ENCODE measurements at regions not wholly inside any gene's neighbourhood (a gene's known extent, or its start where the extent isn't known, plus 50 kb on each side); places are given as distances from the start of the nearest gene placed in this dataset.

DNA sequence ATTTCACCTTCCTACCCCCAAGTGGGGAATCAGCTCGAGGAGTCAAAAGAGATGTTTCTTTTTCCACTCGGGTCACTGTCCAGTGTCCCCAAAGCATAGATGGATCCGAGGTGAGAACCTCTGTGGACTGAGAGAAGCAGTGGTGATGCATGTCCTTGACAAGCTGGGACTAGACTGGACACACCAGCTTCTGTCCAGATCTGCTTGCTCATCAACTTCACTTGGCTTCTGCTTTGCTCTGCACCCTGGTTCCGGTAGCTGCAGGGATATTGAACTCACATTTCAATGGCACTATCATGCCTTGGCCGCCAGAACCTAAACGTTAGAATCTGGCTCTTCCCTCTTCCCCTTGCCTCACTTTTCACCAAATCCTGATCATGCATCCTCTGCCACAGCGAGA, 50.3 kb upstream of the CXCL12 start:
- H3K9me2 ChIP-seq (replicated peaks; ENCODE audit: insufficient read depth, low read length) = no peaks in the 10 kb centered on the region
- H3K9me3 ChIP-seq (ENCODE audit: insufficient read depth, low read length) = no peaks in the 10 kb centered on the region
- no peaks in the 10 kb centered on the region for H3F3A ChIP-seq (ENCODE audit: insufficient read depth)
- H3K9ac ChIP-seq (ENCODE audit: low read length) = no peak overlapping the region
- no peaks in the 10 kb centered on the region for H4K20me1 ChIP-seq (ENCODE audit: low read depth, low read length)
- no peaks in the 10 kb centered on the region for H3K36me3 ChIP-seq (ENCODE audit: low read length)
- H3K27me3 ChIP-seq (ENCODE audit: low read length) = no peaks in the 10 kb centered on the region
- TF ChIP-seq EZH2phosphoT487 (conservative IDR thresholded peaks at IDR 0.05; ENCODE audit: low read length) = no peak
- TF ChIP-seq, protein P1, sequence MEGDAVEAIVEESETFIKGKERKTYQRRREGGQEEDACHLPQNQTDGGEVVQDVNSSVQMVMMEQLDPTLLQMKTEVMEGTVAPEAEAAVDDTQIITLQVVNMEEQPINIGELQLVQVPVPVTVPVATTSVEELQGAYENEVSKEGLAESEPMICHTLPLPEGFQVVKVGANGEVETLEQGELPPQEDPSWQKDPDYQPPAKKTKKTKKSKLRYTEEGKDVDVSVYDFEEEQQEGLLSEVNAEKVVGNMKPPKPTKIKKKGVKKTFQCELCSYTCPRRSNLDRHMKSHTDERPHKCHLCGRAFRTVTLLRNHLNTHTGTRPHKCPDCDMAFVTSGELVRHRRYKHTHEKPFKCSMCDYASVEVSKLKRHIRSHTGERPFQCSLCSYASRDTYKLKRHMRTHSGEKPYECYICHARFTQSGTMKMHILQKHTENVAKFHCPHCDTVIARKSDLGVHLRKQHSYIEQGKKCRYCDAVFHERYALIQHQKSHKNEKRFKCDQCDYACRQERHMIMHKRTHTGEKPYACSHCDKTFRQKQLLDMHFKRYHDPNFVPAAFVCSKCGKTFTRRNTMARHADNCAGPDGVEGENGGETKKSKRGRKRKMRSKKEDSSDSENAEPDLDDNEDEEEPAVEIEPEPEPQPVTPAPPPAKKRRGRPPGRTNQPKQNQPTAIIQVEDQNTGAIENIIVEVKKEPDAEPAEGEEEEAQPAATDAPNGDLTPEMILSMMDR (IDR thresholded peaks at IDR 0.05; ENCODE audit: insufficient read depth, low read length, poor library complexity, severe bottlenecking) = no peak
- H2AFZ ChIP-seq (ENCODE audit: low read depth, low read length, severe bottlenecking) = no peak overlapping the region
- H3K27ac ChIP-seq (ENCODE audit: low read depth, low read length) = no peak overlapping the region
- no peak overlapping the region for H3K4me2 ChIP-seq (ENCODE audit: low read depth, low read length, poor library complexity, severe bottlenecking)
- no peaks in the 10 kb centered on the region for H3K79me2 ChIP-seq (ENCODE audit: insufficient read depth, low read length)
- no peak overlapping the region for H3K4me3 ChIP-seq (ENCODE audit: insufficient read depth, low read length, poor library complexity, severe bottlenecking)

DNA sequence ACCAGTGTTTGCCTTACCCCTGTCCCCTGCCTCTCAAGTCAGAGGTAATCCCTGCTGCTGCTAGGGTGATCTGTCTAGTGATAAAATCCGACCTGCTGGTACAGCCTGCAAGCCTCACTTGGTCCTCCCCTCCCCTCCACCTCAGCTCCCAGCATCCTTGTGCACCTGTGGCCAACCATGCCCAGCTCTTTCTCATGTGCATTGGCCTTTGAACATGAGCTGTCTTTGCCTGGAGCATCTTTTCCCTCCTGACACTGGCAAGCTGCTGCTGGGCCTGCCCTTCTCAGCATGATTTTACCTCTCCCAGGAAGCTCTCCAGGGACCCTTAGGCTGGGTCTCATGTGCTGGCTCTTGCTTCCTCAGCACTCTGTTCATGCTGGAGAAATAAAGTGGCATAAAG, 51.3 kb upstream of the CXCL12 start:
- Histone ChIP-seq H3F3A (ENCODE audit: insufficient read depth) (no peaks in the 10 kb centered on the region), H3K9me3 (ENCODE audit: insufficient read depth, low read length) (no peaks in the 10 kb centered on the region), H3K4me2 (ENCODE audit: low read depth, low read length, poor library complexity, severe bottlenecking) (no peak overlapping the region), H3K36me3 (ENCODE audit: low read length) (no peaks in the 10 kb centered on the region), H3K9me2 (replicated peaks; ENCODE audit: insufficient read depth, low read length) (no peaks in the 10 kb centered on the region), H3K9ac (ENCODE audit: low read length) (no peak overlapping the region), H3K4me3 (ENCODE audit: insufficient read depth, low read length, poor library complexity, severe bottlenecking) (no peak overlapping the region), H3K27me3 (ENCODE audit: low read length) (no peaks in the 10 kb centered on the region), H2AFZ (ENCODE audit: low read depth, low read length, severe bottlenecking) (no peak overlapping the region), H4K20me1 (ENCODE audit: low read depth, low read length) (no peaks in the 10 kb centered on the region), H3K79me2 (ENCODE audit: insufficient read depth, low read length) (no peaks in the 10 kb centered on the region), H3K27ac (ENCODE audit: low read depth, low read length) (no peak overlapping the region)
- TF ChIP-seq, protein P1 (IDR thresholded peaks at IDR 0.05; ENCODE audit: insufficient read depth, low read length, poor library complexity, severe bottlenecking) = no peak
- TF ChIP-seq EZH2phosphoT487 (conservative IDR thresholded peaks at IDR 0.05; ENCODE audit: low read length) = no peak

DNA sequence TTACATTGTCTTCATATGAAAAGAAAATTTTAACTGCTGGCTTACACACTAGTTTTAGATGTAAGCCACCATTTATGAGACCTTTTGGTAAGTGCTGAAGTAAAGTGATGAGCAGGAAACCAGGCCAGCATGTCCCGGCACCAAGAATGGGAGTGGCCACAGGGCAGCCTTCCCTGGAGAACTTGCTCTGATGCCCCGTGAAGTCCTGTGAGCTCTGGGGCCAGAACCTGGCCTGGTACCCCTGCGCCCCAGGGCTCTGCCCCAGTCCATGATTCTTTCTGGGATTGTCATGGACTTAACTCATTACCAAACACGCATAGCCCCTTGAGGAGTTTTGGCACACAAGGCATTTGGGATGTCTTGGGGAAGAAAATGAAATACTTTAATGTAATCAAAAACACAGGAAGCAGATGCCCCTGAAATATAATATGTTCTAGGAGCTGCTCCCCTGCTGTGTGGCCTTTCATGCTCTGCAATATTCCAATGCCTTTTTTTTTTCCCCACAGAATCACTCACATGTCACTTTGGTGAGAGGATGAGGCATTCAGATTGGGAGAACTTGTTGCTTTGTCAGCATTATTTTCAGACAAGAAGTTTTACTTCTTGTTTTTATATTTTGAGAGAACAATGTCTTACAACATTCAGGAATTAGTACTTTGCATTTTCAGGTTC, 53.1 kb upstream of the CXCL12 start:
- Histone ChIP-seq H3K36me3 (ENCODE audit: low read length) (no peaks in the 10 kb centered on the region), H3K9ac (ENCODE audit: low read length) (no peak overlapping the region), H3K9me2 (replicated peaks; ENCODE audit: insufficient read depth, low read length) (no peaks in the 10 kb centered on the region), H3K4me2 (ENCODE audit: low read depth, low read length, poor library complexity, severe bottlenecking) (no peak overlapping the region), H3K9me3 (ENCODE audit: insufficient read depth, low read length) (no peaks in the 10 kb centered on the region), H2AFZ (ENCODE audit: low read depth, low read length, severe bottlenecking) (no peak overlapping the region), H3K27me3 (ENCODE audit: low read length) (no peaks in the 10 kb centered on the region), H3F3A (ENCODE audit: insufficient read depth) (no peaks in the 10 kb centered on the region), H3K4me3 (ENCODE audit: insufficient read depth, low read length, poor library complexity, severe bottlenecking) (no peak overlapping the region), H3K27ac (ENCODE audit: low read depth, low read length) (no peak overlapping the region), H3K79me2 (ENCODE audit: insufficient read depth, low read length) (no peaks in the 10 kb centered on the region), H4K20me1 (ENCODE audit: low read depth, low read length) (no peaks in the 10 kb centered on the region)
- no peak for TF ChIP-seq EZH2phosphoT487 (conservative IDR thresholded peaks at IDR 0.05; ENCODE audit: low read length)
- TF ChIP-seq, protein P1 (IDR thresholded peaks at IDR 0.05; ENCODE audit: insufficient read depth, low read length, poor library complexity, severe bottlenecking) = no peak
